B cell (primary cell): ENCODE measurements at regions not wholly inside any gene's neighbourhood (a gene's known extent, or its start where the extent isn't known, plus 50 kb on each side); places are given as distances from the start of the nearest gene placed in this dataset.

Source experiments
- ATAC-seq: fragments of 200-7000 bp; cut with Tn5 transposase; one replicate; pipeline ENCODE4 v1.10.0; 2021; ENCODE audit warnings: low read depth, mild to moderate bottlenecking, moderate number of reproducible peaks, moderate library complexity
- CTCF ChIA-PET: fragments of 350-600 bp; sonication (Branson Sonifier 250); formaldehyde crosslinking; loops from one replicate; lab custom pipeline; 2021; ENCODE audit warnings: antibody characterized with exemption, inconsistent platforms; lab: Charles Lee
- POLR2A ChIA-PET: fragments of 350-600 bp; sonication (Branson Sonifier 250); formaldehyde crosslinking; loops from one replicate; lab custom pipeline; 2021; ENCODE audit warnings: antibody characterized with exemption; lab: Charles Lee
- DNase-seq: peaks from one replicate; pipeline ENCODE4 v3.0.0; 2013
- H2AFZ ChIP-seq: 2 replicates; pipeline ENCODE4 v1.6.1; 2012; ENCODE audit warnings: mild to moderate bottlenecking, low read depth, low read length; ENCODE audit not compliant: insufficient read depth, poor library complexity, severe bottlenecking
- H3K27ac ChIP-seq, 2 donors: 1 replicate in 1 of 2; 2 replicates in 1 of 2; pipeline ENCODE4 v1.5.1; 2012 to 2013; ENCODE audit warnings: low read length in 2 of 2, mild to moderate bottlenecking in 2 of 2, moderate library complexity in 1 of 2
- H3K27me3 ChIP-seq, 4 experiments: fragments of 200-600 bp in 1 of 4; sonication (generic) in 1 of 4; replicated peaks in 1 of 4; 1 replicate in 2 of 4; 2 replicates in 2 of 4; pipeline versions ENCODE4 v1.6.1 to v1.7.0; 2013 to 2016; ENCODE audit warnings: low read length in 3 of 4, mild to moderate bottlenecking in 2 of 4, mixed read lengths in 1 of 4, moderate library complexity in 1 of 4; ENCODE audit not compliant: insufficient read depth in 4 of 4, control insufficient read depth in 3 of 4; ENCODE audit errors: control extremely low read depth in 1 of 4
- H3K36me3 ChIP-seq, 2 experiments: replicated peaks in 1 of 2; 1 replicate in 1 of 2; 2 replicates in 1 of 2; pipeline versions ENCODE4 v1.6.1 to v1.7.1; 2013; ENCODE audit warnings: low read length in 1 of 2; ENCODE audit not compliant: insufficient read depth in 2 of 2, control insufficient read depth in 1 of 2; ENCODE audit errors: control extremely low read depth in 1 of 2, extremely low read depth in 1 of 2
- H3K4me1 ChIP-seq, 2 donors: fragments of 200-600 bp in 1 of 2; sonication (generic) in 1 of 2; 1 replicate in 1 of 2; 2 replicates in 1 of 2; pipeline versions ENCODE4 v1.5.1 to v1.6.1; 2013 to 2017; ENCODE audit warnings: low read length in 2 of 2; ENCODE audit not compliant: control insufficient read depth in 2 of 2, insufficient read depth in 2 of 2
- H3K4me2 ChIP-seq: replicated peaks from 2 replicates; pipeline ENCODE3; 2012; ENCODE audit warnings: mild to moderate bottlenecking, low read depth, low read length; ENCODE audit not compliant: poor library complexity, severe bottlenecking
- H3K4me3 ChIP-seq, 5 experiments: fragments of 200-600 bp in 1 of 5; sonication (generic) in 1 of 5; 1 replicate in 3 of 5; 2 replicates in 2 of 5; pipeline versions ENCODE4 v1.5.1 to v1.7.0; 2011 to 2016; ENCODE audit warnings: low read length in 4 of 5, mild to moderate bottlenecking in 4 of 5, low read depth in 2 of 5, control low read depth in 1 of 5, moderate library complexity in 1 of 5; ENCODE audit not compliant: insufficient read depth in 1 of 5; ENCODE audit errors: control extremely low read depth in 1 of 5, extremely low read depth in 1 of 5
- H3K79me2 ChIP-seq: fragments of 200-600 bp; sonication (generic); one replicate; pipeline ENCODE4 v1.6.0; 2016; ENCODE audit warnings: low read length; ENCODE audit not compliant: control insufficient read depth, insufficient read depth
- H3K9ac ChIP-seq: fragments of 200-600 bp; sonication (generic); 2 replicates; pipeline ENCODE4 v1.6.1; 2017; ENCODE audit warnings: mild to moderate bottlenecking, low read length, moderate library complexity
- H3K9me3 ChIP-seq, 3 donors: one replicate each; pipeline versions ENCODE4 v1.6.1 to v1.7.1; 2013; ENCODE audit warnings: low read length in 2 of 3; ENCODE audit not compliant: control insufficient read depth in 2 of 3, insufficient read depth in 1 of 3; ENCODE audit errors: control extremely low read depth in 1 of 3
- H4K20me1 ChIP-seq: 2 replicates; pipeline ENCODE4 v1.6.0; 2012; ENCODE audit warnings: mild to moderate bottlenecking, low read length; ENCODE audit not compliant: insufficient read depth, control insufficient read depth, poor library complexity, severe bottlenecking
- H3K27ac Mint-ChIP-seq: one replicate; pipeline ENCODE4 v1.8.0; 2021; ENCODE audit warnings: mixed read lengths
- H3K27me3 Mint-ChIP-seq: one replicate; pipeline ENCODE4 v1.8.0; 2021; ENCODE audit warnings: mixed read lengths
- H3K4me1 Mint-ChIP-seq: one replicate; pipeline ENCODE4 v1.8.0; 2021; ENCODE audit warnings: mixed read lengths
- H3K4me3 Mint-ChIP-seq: one replicate; pipeline ENCODE4 v1.8.0; 2021; ENCODE audit warnings: mixed read lengths
- H3K9me3 Mint-ChIP-seq: one replicate; pipeline ENCODE4 v1.8.0; 2022; ENCODE audit warnings: mixed read lengths; ENCODE audit not compliant: insufficient read depth
- CTCF ChIP-seq: fragments of 200-600 bp; IDR thresholded peaks from one replicate; pipeline ENCODE4 v1.8.0; 2022; ENCODE audit warnings: antibody characterized with exemption, mild to moderate bottlenecking
- EZH2 ChIP-seq: IDR thresholded peaks from 2 replicates; pipeline ENCODE4 v1.6.1; 2012; ENCODE audit warnings: borderline replicate concordance, low read depth, mild to moderate bottlenecking, moderate library complexity, low read length; ENCODE audit not compliant: insufficient read depth, poor library complexity, severe bottlenecking
- WGBS: methylation state at CpG from one replicate; pipeline ENCODE4 v1.1.5; 2013; ENCODE audit warnings: missing lambda C conversion rate; ENCODE audit not compliant: insufficient coverage; 5-methylcytosine and 5-hydroxymethylcytosine counted together
- intact Hi-C: fragments of 100-400 bp; cut with micrococcal nuclease; formaldehyde crosslinking; loops from one replicate; pipeline ENCODE4 v1.10.0; 2022

- no peaks in the 10 kb centered on the region for H3K4me1 ChIP-seq
- no peak overlapping the region for H3K4me3 ChIP-seq
- no peak overlapping the region for H2AFZ ChIP-seq
- CTCF ChIA-PET, result no interaction called here
- H3K27ac ChIP-seq, result no peak overlapping the region
- H3K9ac ChIP-seq, result no peak overlapping the region
- H3K4me1 Mint-ChIP-seq, result no peaks in the 10 kb centered on the region
- TF ChIP-seq CTCF, result no peak
- TF ChIP-seq EZH2, result no peak
- ATAC-seq (no peak), DNase-seq (no peak)
- H3K4me3 Mint-ChIP-seq, result no peak overlapping the region
- no peaks in the 10 kb centered on the region for H3K79me2 ChIP-seq
- no peaks in the 10 kb centered on the region for H3K36me3 ChIP-seq
- no peaks in the 10 kb centered on the region for H3K9me3 Mint-ChIP-seq
- intact Hi-C loops, result no loop called here
- no peaks in the 10 kb centered on the region for H4K20me1 ChIP-seq
- POLR2A ChIA-PET, result no interaction called here
- no peaks in the 10 kb centered on the region for H3K9me3 ChIP-seq
- no peaks in the 10 kb centered on the region for H3K27me3 ChIP-seq
- H3K27ac Mint-ChIP-seq, result no peak overlapping the region
- H3K4me2 ChIP-seq, result no peak overlapping the region
- H3K27me3 Mint-ChIP-seq, result no peaks in the 10 kb centered on the region
Observed at GRCh38 chr4:67030636-67031035, 514.7 kb downstream of the CENPC start.

GRCh38 chr4:67020438-67020797 is 524.9 kb downstream of the CENPC start:
- intact Hi-C loops, result no loop called here

More at GRCh38 chr4:67020438-67020797, 524.9 kb downstream of the CENPC start:
- ChIA-PET POLR2A (no interaction called here), CTCF (no interaction called here)
- WGBS, result no CpG with 5 or more reads among the region's 1 CpG
- Histone ChIP-seq H2AFZ (no peak overlapping the region), H4K20me1 (no peaks in the 10 kb centered on the region), H3K27me3 (no peaks in the 10 kb centered on the region), H3K4me3 (no peak overlapping the region), H3K27ac (no peak overlapping the region), H3K36me3 (no peaks in the 10 kb centered on the region), H3K9me3 (no peaks in the 10 kb centered on the region), H3K79me2 (no peaks in the 10 kb centered on the region), H3K4me2 (no peak overlapping the region), H3K4me1 (no peaks in the 10 kb centered on the region), H3K9ac (no peak overlapping the region)
- Mint-ChIP-seq H3K4me3 (no peak overlapping the region), H3K27ac (no peak overlapping the region), H3K9me3 (peaks cover 9% of the 10 kb centered on the region), H3K4me1 (no peaks in the 10 kb centered on the region), H3K27me3 (no peaks in the 10 kb centered on the region)
- TF ChIP-seq EZH2 (no peak), CTCF (no peak)
- ATAC-seq (no peak), DNase-seq (no peak)
